IMR-90 (cell line): ENCODE measurements at regions not wholly inside any gene's neighbourhood (a gene's known extent, or its start where the extent isn't known, plus 50 kb on each side); places are given as distances from the start of the nearest gene placed in this dataset.

Source experiments
- BHLHE40 ChIP-seq: fragments of 150-350 bp; IDR thresholded peaks from 2 replicates; pipeline ENCODE4 v1.6.1; 2016; ENCODE audit warnings: mild to moderate bottlenecking, low read depth, low read length
- CEBPB ChIP-seq: IDR thresholded peaks from 2 replicates; pipeline ENCODE4 v1.6.1; 2012; ENCODE audit warnings: low read depth, low read length, improper control_type of control experiment
- CHD1 ChIP-seq: IDR thresholded peaks from 2 replicates; pipeline ENCODE4 v1.6.1; 2012; ENCODE audit warnings: low read depth, low read length, improper control_type of control experiment
- FOS ChIP-seq: fragments of 150-350 bp; IDR thresholded peaks from 2 replicates; pipeline ENCODE4 v1.6.1; 2016; ENCODE audit warnings: low read depth, low read length
- MAFK ChIP-seq: IDR thresholded peaks from 2 replicates; pipeline ENCODE4 v1.6.1; 2012; ENCODE audit warnings: low read depth, low read length, improper control_type of control experiment
- MAZ ChIP-seq: IDR thresholded peaks from 2 replicates; pipeline ENCODE4 v1.6.1; 2012; ENCODE audit warnings: low read depth, mild to moderate bottlenecking, low read length, improper control_type of control experiment, moderate library complexity, borderline replicate concordance
- MXI1 ChIP-seq: IDR thresholded peaks from 2 replicates; pipeline ENCODE4 v1.6.1; 2012; ENCODE audit warnings: low read depth, mild to moderate bottlenecking, low read length, moderate library complexity, borderline replicate concordance
- POLR2A ChIP-seq: IDR thresholded peaks from 2 replicates; pipeline ENCODE4 v1.6.1; 2012; ENCODE audit warnings: mild to moderate bottlenecking, low read depth, low read length
- RAD21 ChIP-seq: IDR thresholded peaks from 2 replicates; pipeline ENCODE4 v1.6.1; 2012; ENCODE audit warnings: low read length, improper control_type of control experiment
- RCOR1 ChIP-seq: IDR thresholded peaks from 2 replicates; pipeline ENCODE4 v1.6.1; 2012; ENCODE audit warnings: mild to moderate bottlenecking, low read length, improper control_type of control experiment; ENCODE audit not compliant: insufficient replicate concordance
- RFX5 ChIP-seq: IDR thresholded peaks from 2 replicates; pipeline ENCODE4 v1.8.0; 2012; ENCODE audit warnings: low read depth, mild to moderate bottlenecking, low read length, moderate library complexity
- TF ChIP-seq, protein P1 (sequence below): conservative IDR thresholded peaks from 2 replicates; pipeline ENCODE4 v1.5.1; 2012; ENCODE audit warnings: mild to moderate bottlenecking, low read depth, low read length, improper control_type of control experiment
- TF ChIP-seq, protein P2 (sequence below): fragments of 150-350 bp; IDR thresholded peaks from 2 replicates; pipeline ENCODE4 v1.6.1; 2016; ENCODE audit warnings: low read depth, mild to moderate bottlenecking, low read length, moderate library complexity, borderline replicate concordance

DNA sequence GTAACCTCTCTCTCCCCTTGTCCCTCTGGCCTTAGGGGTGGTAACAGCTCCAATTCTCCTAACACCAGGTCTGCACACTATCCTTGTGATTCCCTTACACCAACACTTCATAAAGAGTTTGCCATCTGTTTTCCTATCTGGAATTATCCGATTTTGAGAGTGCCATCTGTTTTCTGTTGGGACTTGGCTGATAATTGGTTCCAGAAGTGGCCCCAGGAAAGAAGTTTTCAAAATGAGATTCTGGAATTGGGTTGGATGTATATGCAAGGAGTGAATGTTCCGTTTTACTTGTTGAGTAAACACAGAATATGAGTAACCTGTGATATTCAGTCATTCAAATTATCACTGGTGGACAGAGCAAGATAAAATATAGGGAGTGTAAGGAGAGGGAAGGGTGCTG is 134.1 kb upstream of the HS3ST3A1 start:
- TF ChIP-seq, protein P1, sequence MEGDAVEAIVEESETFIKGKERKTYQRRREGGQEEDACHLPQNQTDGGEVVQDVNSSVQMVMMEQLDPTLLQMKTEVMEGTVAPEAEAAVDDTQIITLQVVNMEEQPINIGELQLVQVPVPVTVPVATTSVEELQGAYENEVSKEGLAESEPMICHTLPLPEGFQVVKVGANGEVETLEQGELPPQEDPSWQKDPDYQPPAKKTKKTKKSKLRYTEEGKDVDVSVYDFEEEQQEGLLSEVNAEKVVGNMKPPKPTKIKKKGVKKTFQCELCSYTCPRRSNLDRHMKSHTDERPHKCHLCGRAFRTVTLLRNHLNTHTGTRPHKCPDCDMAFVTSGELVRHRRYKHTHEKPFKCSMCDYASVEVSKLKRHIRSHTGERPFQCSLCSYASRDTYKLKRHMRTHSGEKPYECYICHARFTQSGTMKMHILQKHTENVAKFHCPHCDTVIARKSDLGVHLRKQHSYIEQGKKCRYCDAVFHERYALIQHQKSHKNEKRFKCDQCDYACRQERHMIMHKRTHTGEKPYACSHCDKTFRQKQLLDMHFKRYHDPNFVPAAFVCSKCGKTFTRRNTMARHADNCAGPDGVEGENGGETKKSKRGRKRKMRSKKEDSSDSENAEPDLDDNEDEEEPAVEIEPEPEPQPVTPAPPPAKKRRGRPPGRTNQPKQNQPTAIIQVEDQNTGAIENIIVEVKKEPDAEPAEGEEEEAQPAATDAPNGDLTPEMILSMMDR: no peak
- TF ChIP-seq MXI1: no peak
- no peak for TF ChIP-seq MAFK
- TF ChIP-seq POLR2A: no peak
- TF ChIP-seq MAZ: no peak
- no peak for TF ChIP-seq FOS
- TF ChIP-seq RAD21: no peak
- no peak for TF ChIP-seq RFX5
- TF ChIP-seq BHLHE40: no peak
- no peak for TF ChIP-seq CHD1
- TF ChIP-seq CEBPB: no peak
- TF ChIP-seq, protein P2, sequence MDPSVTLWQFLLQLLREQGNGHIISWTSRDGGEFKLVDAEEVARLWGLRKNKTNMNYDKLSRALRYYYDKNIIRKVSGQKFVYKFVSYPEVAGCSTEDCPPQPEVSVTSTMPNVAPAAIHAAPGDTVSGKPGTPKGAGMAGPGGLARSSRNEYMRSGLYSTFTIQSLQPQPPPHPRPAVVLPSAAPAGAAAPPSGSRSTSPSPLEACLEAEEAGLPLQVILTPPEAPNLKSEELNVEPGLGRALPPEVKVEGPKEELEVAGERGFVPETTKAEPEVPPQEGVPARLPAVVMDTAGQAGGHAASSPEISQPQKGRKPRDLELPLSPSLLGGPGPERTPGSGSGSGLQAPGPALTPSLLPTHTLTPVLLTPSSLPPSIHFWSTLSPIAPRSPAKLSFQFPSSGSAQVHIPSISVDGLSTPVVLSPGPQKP: no peak
- no peak for TF ChIP-seq RCOR1
